ENCODE measurements at regions not wholly inside any gene's neighbourhood (a gene's known extent, or its start where the extent isn't known, plus 50 kb on each side); places are given as distances from the start of the nearest gene placed in this dataset.

- no peaks in the 10 kb centered on the region for H3K4me1 Mint-ChIP-seq
- CTCF ChIA-PET, result no interaction called here
- no peaks in the 10 kb centered on the region for H3K4me1 ChIP-seq (ENCODE audit: control insufficient read depth in 1 of 2, extremely low read depth in 1 of 2, insufficient read depth in 2 of 2, low read length in 2 of 2)
- H3K27me3 ChIP-seq (replicated peaks in 1 of 2; ENCODE audit: control insufficient read depth in 2 of 2, extremely low read depth in 1 of 2, insufficient read depth in 2 of 2, low read length in 1 of 2), result peaks cover 0 to 5% of the 10 kb centered on the region in 2 experiments
- no peak overlapping the region for H3K27ac Mint-ChIP-seq
- H3K4me3 Mint-ChIP-seq, result no peak overlapping the region
- no peak overlapping the region for H3K4me3 ChIP-seq (ENCODE audit: control insufficient read depth in 1 of 2, extremely low read depth in 1 of 2, low read length in 1 of 2)
- no peaks in the 10 kb centered on the region for H3K36me3 ChIP-seq (ENCODE audit: control insufficient read depth in 2 of 2, extremely low read depth in 1 of 2, insufficient read depth in 1 of 2, low read length in 1 of 2)
- no peak for DNase-seq
- no peaks in the 10 kb centered on the region for H3K9me3 Mint-ChIP-seq
- no peak for ATAC-seq (replicated peaks in 1 of 4)
- 86% methylated on average over 16 of the region's 16 CpGs for WGBS (ENCODE audit: insufficient coverage)
- peaks cover 0 to 6% of the 10 kb centered on the region in 2 donors for H3K27me3 Mint-ChIP-seq
- POLR2A ChIA-PET, result no interaction called here
- no peaks in the 10 kb centered on the region for H3K9me3 ChIP-seq
- H3K27ac ChIP-seq (ENCODE audit: low read length), result no peak overlapping the region
- no peaks in the 10 kb centered on the region for H3K36me3 Mint-ChIP-seq
These were observed 52.7 kb upstream of the INPP5A start for GRCh38 chr10:132484922-132485321.

DNA sequence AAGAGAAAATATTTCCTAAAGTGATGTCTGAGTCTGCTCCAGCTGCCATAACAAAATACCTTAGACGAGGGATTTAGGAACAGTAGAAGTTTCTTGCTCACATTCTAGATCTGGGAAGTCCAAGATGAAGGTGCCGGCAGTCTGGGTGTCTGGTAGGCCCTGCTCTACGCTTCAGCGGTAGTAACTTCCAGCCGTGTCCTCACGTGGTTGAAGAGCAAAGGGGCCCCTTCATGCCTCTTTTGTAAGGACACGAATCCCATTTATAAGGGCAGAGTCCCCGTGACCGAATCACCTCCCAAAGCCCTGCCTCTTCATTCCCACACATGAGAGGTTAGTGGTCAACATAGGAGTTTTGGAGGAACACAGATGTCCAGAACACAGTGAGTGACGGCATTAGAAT, 52.2 kb upstream of the INPP5A start:
- Mint-ChIP-seq H3K27ac (no peak overlapping the region), H3K9me3 (no peaks in the 10 kb centered on the region), H3K4me1 (no peaks in the 10 kb centered on the region), H3K27me3 (peaks cover 0 to 2% of the 10 kb centered on the region in 2 donors), H3K36me3 (no peaks in the 10 kb centered on the region), H3K4me3 (no peak overlapping the region)
- H3K9me3 ChIP-seq, result no peaks in the 10 kb centered on the region
- ChIA-PET POLR2A (no interaction called here), CTCF (no interaction called here)
- peaks cover 0 to under 1% of the 10 kb centered on the region in 2 experiments for H3K27me3 ChIP-seq (replicated peaks in 1 of 2; ENCODE audit: control insufficient read depth in 2 of 2, extremely low read depth in 1 of 2, insufficient read depth in 2 of 2, low read length in 1 of 2)
- no peaks in the 10 kb centered on the region for H3K36me3 ChIP-seq (ENCODE audit: control insufficient read depth in 2 of 2, extremely low read depth in 1 of 2, insufficient read depth in 1 of 2, low read length in 1 of 2)
- 91% methylated on average over 6 of the region's 10 CpGs for WGBS (ENCODE audit: insufficient coverage)
- DNase-seq (no peak), ATAC-seq (replicated peaks in 1 of 4) (no peak)
- H3K4me3 ChIP-seq (ENCODE audit: control insufficient read depth in 1 of 2, extremely low read depth in 1 of 2, low read length in 1 of 2), result no peak overlapping the region
- H3K4me1 ChIP-seq (ENCODE audit: control insufficient read depth in 1 of 2, extremely low read depth in 1 of 2, insufficient read depth in 2 of 2, low read length in 2 of 2), result no peaks in the 10 kb centered on the region
- H3K27ac ChIP-seq (ENCODE audit: low read length), result no peak overlapping the region

DNA sequence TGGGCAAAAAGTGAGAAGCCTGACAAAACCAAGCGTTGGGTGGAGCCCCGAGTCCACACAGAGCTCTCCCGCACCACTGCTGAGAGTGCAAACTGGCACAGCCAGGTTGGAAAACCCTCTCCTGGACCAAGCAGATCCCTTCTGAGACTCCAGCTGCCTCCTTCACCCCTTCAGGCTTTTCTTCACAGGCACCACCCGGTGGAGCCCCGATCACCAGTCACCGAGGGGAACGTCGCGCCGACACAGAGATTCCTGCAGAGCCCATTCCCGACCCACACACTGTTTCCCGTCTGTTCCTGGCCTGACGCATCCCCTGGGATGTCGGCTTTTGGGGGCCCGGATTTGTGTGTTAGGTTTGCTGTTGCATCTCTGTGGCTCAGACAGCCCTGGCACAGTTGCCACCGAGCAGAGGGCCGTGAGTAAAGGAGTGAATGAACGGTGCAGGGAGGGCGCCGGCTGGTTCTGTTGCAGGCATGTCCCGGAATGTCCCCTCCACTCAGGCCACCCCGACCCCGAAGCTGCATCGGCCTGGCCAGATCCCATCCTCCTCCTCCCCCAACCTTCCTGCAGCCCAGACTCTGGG, 51.0 kb upstream of the INPP5A start:
- H3K27me3 Mint-ChIP-seq, result no peaks in the 10 kb centered on the region
- H3K27ac ChIP-seq (ENCODE audit: low read length), result no peak overlapping the region

DNA sequence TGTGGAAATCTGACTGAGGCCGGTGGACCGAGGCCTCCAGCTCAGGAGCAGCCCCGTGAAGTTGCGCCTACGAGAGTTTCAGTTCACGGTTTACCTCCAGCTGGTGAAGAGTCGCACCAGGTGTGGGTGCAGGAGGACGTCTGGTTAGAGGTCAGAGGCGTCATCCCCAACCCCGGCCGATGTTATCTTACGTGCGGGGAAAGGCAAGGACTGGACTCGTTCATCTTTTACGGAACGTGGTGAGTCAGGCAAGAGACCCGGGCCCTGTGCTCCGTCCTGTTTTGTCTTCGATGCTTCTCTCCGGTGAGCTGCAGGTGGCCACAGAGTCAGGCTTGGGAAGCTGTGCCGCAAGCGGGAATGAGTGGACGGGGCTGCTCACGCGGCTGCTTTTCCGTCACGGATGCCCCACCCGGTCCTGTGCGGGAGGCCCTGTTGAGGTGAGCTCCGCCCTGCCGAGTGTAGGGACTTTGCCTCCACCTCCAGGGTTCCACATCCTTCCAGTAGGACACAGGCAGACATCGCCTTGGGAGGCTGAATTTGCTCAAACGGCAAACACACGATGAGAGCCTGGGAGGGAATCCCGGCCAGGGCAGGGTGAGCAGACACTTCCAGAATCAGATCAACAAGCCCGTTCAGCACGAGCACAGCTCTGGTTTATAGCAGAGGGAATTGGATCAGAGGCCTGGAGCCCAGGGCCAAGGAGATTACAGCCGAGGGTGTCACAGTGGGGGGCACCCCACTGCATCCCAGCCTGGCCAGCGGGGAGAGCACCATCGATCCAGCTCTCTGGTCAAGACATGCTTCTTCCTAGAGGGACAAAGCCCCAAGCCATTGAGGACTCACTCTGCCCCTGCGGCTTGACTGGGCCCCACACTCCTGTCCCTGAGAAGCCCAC, 50.1 kb upstream of the INPP5A start:
- DNase-seq (no peak), ATAC-seq (replicated peaks in 1 of 4) (no peak)
- ChIA-PET POLR2A (no interaction called here), CTCF (no interaction called here)
- 88% methylated on average over 40 of the region's 41 CpGs for WGBS (ENCODE audit: insufficient coverage)
- H3K27me3 ChIP-seq (replicated peaks in 1 of 2; ENCODE audit: control insufficient read depth in 2 of 2, extremely low read depth in 1 of 2, insufficient read depth in 2 of 2, low read length in 1 of 2), result no peaks in the 10 kb centered on the region
- Mint-ChIP-seq H3K4me3 (no peak overlapping the region), H3K27ac (no peak overlapping the region), H3K36me3 (no peaks in the 10 kb centered on the region), H3K4me1 (no peaks in the 10 kb centered on the region), H3K9me3 (no peaks in the 10 kb centered on the region), H3K27me3 (no peaks in the 10 kb centered on the region)
- no peaks in the 10 kb centered on the region for H3K36me3 ChIP-seq (ENCODE audit: control insufficient read depth in 2 of 2, extremely low read depth in 1 of 2, insufficient read depth in 1 of 2, low read length in 1 of 2)
- no peak overlapping the region for H3K27ac ChIP-seq (ENCODE audit: low read length)
- H3K4me1 ChIP-seq (ENCODE audit: control insufficient read depth in 1 of 2, extremely low read depth in 1 of 2, insufficient read depth in 2 of 2, low read length in 2 of 2), result no peaks in the 10 kb centered on the region
- no peaks in the 10 kb centered on the region for H3K9me3 ChIP-seq
- no peak overlapping the region for H3K4me3 ChIP-seq (ENCODE audit: control insufficient read depth in 1 of 2, extremely low read depth in 1 of 2, low read length in 1 of 2)

More for the DNA sequence above, 51.0 kb upstream of the INPP5A start:
- WGBS (ENCODE audit: insufficient coverage), result 85% methylated on average over 18 of the region's 24 CpGs
- Mint-ChIP-seq H3K36me3 (no peaks in the 10 kb centered on the region), H3K9me3 (no peaks in the 10 kb centered on the region), H3K27ac (no peak overlapping the region), H3K4me3 (no peak overlapping the region), H3K4me1 (no peaks in the 10 kb centered on the region)
- DNase-seq (no peak), ATAC-seq (replicated peaks in 1 of 4) (no peak)
- H3K4me3 ChIP-seq (ENCODE audit: control insufficient read depth in 1 of 2, extremely low read depth in 1 of 2, low read length in 1 of 2), result no peak overlapping the region
- ChIA-PET CTCF (no interaction called here), POLR2A (no interaction called here)
- H3K27me3 ChIP-seq (replicated peaks in 1 of 2; ENCODE audit: control insufficient read depth in 2 of 2, extremely low read depth in 1 of 2, insufficient read depth in 2 of 2, low read length in 1 of 2), result no peaks in the 10 kb centered on the region
- H3K36me3 ChIP-seq (ENCODE audit: control insufficient read depth in 2 of 2, extremely low read depth in 1 of 2, insufficient read depth in 1 of 2, low read length in 1 of 2), result no peaks in the 10 kb centered on the region
- no peaks in the 10 kb centered on the region for H3K4me1 ChIP-seq (ENCODE audit: control insufficient read depth in 1 of 2, extremely low read depth in 1 of 2, insufficient read depth in 2 of 2, low read length in 2 of 2)
- H3K9me3 ChIP-seq, result no peaks in the 10 kb centered on the region

All from T-cell (primary cell).